Mucosa of descending colon (tissue), 3 donors: ENCODE measurements at regions not wholly inside any gene's neighbourhood (a gene's known extent, or its start where the extent isn't known, plus 50 kb on each side); places are given as distances from the start of the nearest gene placed in this dataset.

Source experiments
- ATAC-seq: fragments of 200-7000 bp; cut with Tn5 transposase; one replicate; pipeline ENCODE4 v1.9.1; 2020; ENCODE audit warnings: mild to moderate bottlenecking, moderate library complexity
- DNase-seq, 3 donors: peaks; one replicate each; pipeline ENCODE4 v3.0.0-alpha.2; 2020
- H3K36me3 ChIP-seq: fragments of 200-600 bp; one replicate; pipeline ENCODE4 v1.8.0; 2021; ENCODE audit warnings: low read depth, mild to moderate bottlenecking
- H3K4me1 ChIP-seq: fragments of 200-600 bp; one replicate; pipeline ENCODE4 v1.8.0; 2021; ENCODE audit warnings: low read depth, mild to moderate bottlenecking
- H3K4me3 ChIP-seq: fragments of 200-600 bp; one replicate; pipeline ENCODE4 v1.8.0; 2021; ENCODE audit warnings: mild to moderate bottlenecking
- H3K9me3 ChIP-seq: fragments of 200-600 bp; one replicate; pipeline ENCODE4 v1.8.0; 2021; ENCODE audit warnings: mild to moderate bottlenecking
- CTCF ChIP-seq: fragments of 200-600 bp; IDR thresholded peaks from one replicate; pipeline ENCODE4 v1.8.0; 2022; ENCODE audit warnings: antibody characterized with exemption, mild to moderate bottlenecking
- intact Hi-C, 2 donors: fragments of 100-400 bp; cut with DNase I in 1 of 2; cut with micrococcal nuclease in 1 of 2; formaldehyde crosslinking; loops; one replicate each; pipeline versions ENCODE4 v1.11.0 to v1.11.1; 2022; cut with DNase I, micrococcal nuclease
- donor health status: DM: no; HTN: no; CAD: no; lungs with moderate emphysema.
- donor health status: DM: no; HTN: no; CAD: no.
- donor health status: DM: no; HTN: yes; CAD: no.

GRCh38 chr6:84425971-84426705 lies 198.7 kb upstream of the CEP162 start:
- TF ChIP-seq CTCF = no peak
- intact Hi-C loops = no loop called here
- ATAC-seq (no peak), DNase-seq (no peak)
- no peaks in the 10 kb centered on the region for H3K9me3 ChIP-seq
- no peak overlapping the region for H3K4me3 ChIP-seq
- H3K4me1 ChIP-seq = no peaks in the 10 kb centered on the region
- no peaks in the 10 kb centered on the region for H3K36me3 ChIP-seq

DNA sequence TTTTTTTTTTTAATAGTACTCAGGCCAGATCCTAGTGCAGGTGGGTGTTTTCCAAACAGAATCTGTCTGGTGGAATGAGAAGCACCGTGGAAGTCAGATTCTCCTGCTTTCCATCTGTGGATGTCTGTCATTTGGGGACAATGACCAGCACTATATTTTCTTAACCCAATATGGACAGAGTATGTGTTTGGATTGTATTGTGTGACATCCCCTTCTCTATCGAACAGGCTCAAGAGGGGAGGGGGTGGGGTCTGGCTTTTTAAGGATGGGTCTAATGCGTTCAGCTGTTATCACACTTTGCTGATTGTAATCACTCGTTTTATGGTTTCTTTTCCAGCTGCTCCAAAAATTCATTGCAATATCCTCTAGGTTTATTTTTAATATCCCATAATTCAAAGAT lies 197.5 kb upstream of the CEP162 start:
- H3K36me3 ChIP-seq = no peaks in the 10 kb centered on the region
- no peaks in the 10 kb centered on the region for H3K4me1 ChIP-seq
- no peak overlapping the region for H3K4me3 ChIP-seq
- ATAC-seq (no peak), DNase-seq (no peak)
- no peak for TF ChIP-seq CTCF
- intact Hi-C loops = no loop called here
- H3K9me3 ChIP-seq = no peaks in the 10 kb centered on the region

GRCh38 chr6:84422380-84422968 lies 195.0 kb upstream of the CEP162 start:
- no peak overlapping the region for H3K4me3 ChIP-seq
- ATAC-seq (peak; percentile 51), DNase-seq (peak; percentile 11 to 36 (median 26))
- no peaks in the 10 kb centered on the region for H3K4me1 ChIP-seq
- H3K9me3 ChIP-seq = no peaks in the 10 kb centered on the region
- intact Hi-C loops = no loop called here
- H3K36me3 ChIP-seq = no peaks in the 10 kb centered on the region
- no peak for TF ChIP-seq CTCF

GRCh38 chr6:84421031-84421430 lies 193.6 kb upstream of the CEP162 start:
- H3K4me3 ChIP-seq = no peak overlapping the region
- H3K9me3 ChIP-seq = no peaks in the 10 kb centered on the region
- no peaks in the 10 kb centered on the region for H3K4me1 ChIP-seq
- ATAC-seq (no peak), DNase-seq (no peak)
- TF ChIP-seq CTCF = no peak
- intact Hi-C loops = no loop called here
- H3K36me3 ChIP-seq = no peaks in the 10 kb centered on the region

- DNase-seq (no peak), ATAC-seq (no peak)
- no peaks in the 10 kb centered on the region for H3K9me3 ChIP-seq
- H3K36me3 ChIP-seq = no peaks in the 10 kb centered on the region
- intact Hi-C loops = no loop called here
- H3K4me3 ChIP-seq = no peak overlapping the region
- H3K4me1 ChIP-seq = no peaks in the 10 kb centered on the region
- no peak for TF ChIP-seq CTCF
Measured at GRCh38 chr6:84417260-84417659, 189.8 kb upstream of the CEP162 start.
